H1 (cell line): ENCODE measurements at regions not wholly inside any gene's neighbourhood (a gene's known extent, or its start where the extent isn't known, plus 50 kb on each side); places are given as distances from the start of the nearest gene placed in this dataset.

Experiments
- ASH2L ChIP-seq: fragments of 200-600, 300-600 bp; sonication (generic); IDR thresholded peaks from one replicate; pipeline ENCODE4 v1.7.1; 2017; ENCODE audit warnings: low read length
- HDAC6 ChIP-seq: IDR thresholded peaks from one replicate; pipeline ENCODE4 v1.7.1; 2012; ENCODE audit warnings: low read depth, mild to moderate bottlenecking, inconsistent platforms, low read length, moderate library complexity
- POLR2AphosphoS5 ChIP-seq: IDR thresholded peaks from 2 replicates; pipeline ENCODE4 v1.6.1; 2011; ENCODE audit warnings: low read depth, low read length
- POU5F1 ChIP-seq: IDR thresholded peaks from 2 replicates; pipeline ENCODE4 v1.6.1; 2011; ENCODE audit warnings: low read depth, mild to moderate bottlenecking, low read length, moderate library complexity
- SIX5 ChIP-seq: IDR thresholded peaks from 2 replicates; pipeline ENCODE4 v1.6.1; 2011; ENCODE audit warnings: mild to moderate bottlenecking, low read depth, low read length
- SP2 ChIP-seq: IDR thresholded peaks from 2 replicates; pipeline ENCODE4 v1.6.1; 2012; ENCODE audit warnings: mild to moderate bottlenecking, low read length, inconsistent platforms
- SP4 ChIP-seq: IDR thresholded peaks from 2 replicates; pipeline ENCODE4 v1.6.1; 2012; ENCODE audit warnings: low read length, inconsistent platforms
- SRF ChIP-seq: IDR thresholded peaks from 2 replicates; pipeline ENCODE4 v1.6.1; 2011; ENCODE audit warnings: mild to moderate bottlenecking, low read depth, low read length, moderate library complexity
- TAF1 ChIP-seq: IDR thresholded peaks from 2 replicates; pipeline ENCODE4 v1.6.1; 2011; ENCODE audit warnings: mild to moderate bottlenecking, low read depth, low read length
- YY1 ChIP-seq: IDR thresholded peaks from 2 replicates; pipeline ENCODE4 v1.6.1; 2011; ENCODE audit warnings: low read depth, mild to moderate bottlenecking, low read length
- TF ChIP-seq, protein P1 (sequence below): fragments of 300-600 bp; sonication (generic); IDR thresholded peaks from 2 replicates; pipeline ENCODE4 v1.7.1; 2012; ENCODE audit warnings: low read length, moderate library complexity, mild to moderate bottlenecking, inconsistent platforms; ENCODE audit not compliant: insufficient replicate concordance
- TF ChIP-seq, protein P2 (sequence below): IDR thresholded peaks from 2 replicates; pipeline ENCODE4 v1.6.1; 2012; ENCODE audit warnings: inconsistent platforms

DNA sequence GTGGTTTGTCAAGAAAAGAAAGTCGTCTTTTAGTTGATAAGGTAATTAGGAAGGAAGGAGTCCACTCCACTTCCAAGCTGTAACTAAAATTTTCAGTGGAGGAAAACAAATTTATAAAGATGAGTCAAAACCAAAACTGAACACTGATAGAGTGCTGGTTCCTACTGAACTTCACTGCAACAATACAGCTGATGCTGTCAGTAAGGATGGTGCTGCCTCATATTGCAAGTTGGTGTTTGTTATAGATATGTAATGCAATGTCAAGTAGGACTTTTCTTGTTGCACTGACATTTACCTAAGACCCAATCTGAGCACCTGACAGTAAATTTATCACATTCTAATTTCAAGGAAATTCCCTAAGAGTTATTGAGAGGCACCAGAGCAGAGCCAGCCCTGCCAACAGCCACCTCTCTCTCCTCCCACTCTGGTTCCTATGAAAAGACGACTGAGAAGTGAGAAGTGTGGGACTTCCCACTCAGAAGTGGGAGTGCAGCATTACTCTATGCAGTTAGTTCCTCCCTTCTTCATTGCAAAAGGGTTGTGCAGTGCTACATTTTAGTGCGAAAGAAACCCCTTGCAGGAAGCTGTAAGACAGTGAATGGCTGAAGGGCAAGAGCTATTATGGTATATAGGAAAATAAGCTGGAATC lies 350.8 kb downstream of the NFIB start (continued):
- TF ChIP-seq, protein P1, sequence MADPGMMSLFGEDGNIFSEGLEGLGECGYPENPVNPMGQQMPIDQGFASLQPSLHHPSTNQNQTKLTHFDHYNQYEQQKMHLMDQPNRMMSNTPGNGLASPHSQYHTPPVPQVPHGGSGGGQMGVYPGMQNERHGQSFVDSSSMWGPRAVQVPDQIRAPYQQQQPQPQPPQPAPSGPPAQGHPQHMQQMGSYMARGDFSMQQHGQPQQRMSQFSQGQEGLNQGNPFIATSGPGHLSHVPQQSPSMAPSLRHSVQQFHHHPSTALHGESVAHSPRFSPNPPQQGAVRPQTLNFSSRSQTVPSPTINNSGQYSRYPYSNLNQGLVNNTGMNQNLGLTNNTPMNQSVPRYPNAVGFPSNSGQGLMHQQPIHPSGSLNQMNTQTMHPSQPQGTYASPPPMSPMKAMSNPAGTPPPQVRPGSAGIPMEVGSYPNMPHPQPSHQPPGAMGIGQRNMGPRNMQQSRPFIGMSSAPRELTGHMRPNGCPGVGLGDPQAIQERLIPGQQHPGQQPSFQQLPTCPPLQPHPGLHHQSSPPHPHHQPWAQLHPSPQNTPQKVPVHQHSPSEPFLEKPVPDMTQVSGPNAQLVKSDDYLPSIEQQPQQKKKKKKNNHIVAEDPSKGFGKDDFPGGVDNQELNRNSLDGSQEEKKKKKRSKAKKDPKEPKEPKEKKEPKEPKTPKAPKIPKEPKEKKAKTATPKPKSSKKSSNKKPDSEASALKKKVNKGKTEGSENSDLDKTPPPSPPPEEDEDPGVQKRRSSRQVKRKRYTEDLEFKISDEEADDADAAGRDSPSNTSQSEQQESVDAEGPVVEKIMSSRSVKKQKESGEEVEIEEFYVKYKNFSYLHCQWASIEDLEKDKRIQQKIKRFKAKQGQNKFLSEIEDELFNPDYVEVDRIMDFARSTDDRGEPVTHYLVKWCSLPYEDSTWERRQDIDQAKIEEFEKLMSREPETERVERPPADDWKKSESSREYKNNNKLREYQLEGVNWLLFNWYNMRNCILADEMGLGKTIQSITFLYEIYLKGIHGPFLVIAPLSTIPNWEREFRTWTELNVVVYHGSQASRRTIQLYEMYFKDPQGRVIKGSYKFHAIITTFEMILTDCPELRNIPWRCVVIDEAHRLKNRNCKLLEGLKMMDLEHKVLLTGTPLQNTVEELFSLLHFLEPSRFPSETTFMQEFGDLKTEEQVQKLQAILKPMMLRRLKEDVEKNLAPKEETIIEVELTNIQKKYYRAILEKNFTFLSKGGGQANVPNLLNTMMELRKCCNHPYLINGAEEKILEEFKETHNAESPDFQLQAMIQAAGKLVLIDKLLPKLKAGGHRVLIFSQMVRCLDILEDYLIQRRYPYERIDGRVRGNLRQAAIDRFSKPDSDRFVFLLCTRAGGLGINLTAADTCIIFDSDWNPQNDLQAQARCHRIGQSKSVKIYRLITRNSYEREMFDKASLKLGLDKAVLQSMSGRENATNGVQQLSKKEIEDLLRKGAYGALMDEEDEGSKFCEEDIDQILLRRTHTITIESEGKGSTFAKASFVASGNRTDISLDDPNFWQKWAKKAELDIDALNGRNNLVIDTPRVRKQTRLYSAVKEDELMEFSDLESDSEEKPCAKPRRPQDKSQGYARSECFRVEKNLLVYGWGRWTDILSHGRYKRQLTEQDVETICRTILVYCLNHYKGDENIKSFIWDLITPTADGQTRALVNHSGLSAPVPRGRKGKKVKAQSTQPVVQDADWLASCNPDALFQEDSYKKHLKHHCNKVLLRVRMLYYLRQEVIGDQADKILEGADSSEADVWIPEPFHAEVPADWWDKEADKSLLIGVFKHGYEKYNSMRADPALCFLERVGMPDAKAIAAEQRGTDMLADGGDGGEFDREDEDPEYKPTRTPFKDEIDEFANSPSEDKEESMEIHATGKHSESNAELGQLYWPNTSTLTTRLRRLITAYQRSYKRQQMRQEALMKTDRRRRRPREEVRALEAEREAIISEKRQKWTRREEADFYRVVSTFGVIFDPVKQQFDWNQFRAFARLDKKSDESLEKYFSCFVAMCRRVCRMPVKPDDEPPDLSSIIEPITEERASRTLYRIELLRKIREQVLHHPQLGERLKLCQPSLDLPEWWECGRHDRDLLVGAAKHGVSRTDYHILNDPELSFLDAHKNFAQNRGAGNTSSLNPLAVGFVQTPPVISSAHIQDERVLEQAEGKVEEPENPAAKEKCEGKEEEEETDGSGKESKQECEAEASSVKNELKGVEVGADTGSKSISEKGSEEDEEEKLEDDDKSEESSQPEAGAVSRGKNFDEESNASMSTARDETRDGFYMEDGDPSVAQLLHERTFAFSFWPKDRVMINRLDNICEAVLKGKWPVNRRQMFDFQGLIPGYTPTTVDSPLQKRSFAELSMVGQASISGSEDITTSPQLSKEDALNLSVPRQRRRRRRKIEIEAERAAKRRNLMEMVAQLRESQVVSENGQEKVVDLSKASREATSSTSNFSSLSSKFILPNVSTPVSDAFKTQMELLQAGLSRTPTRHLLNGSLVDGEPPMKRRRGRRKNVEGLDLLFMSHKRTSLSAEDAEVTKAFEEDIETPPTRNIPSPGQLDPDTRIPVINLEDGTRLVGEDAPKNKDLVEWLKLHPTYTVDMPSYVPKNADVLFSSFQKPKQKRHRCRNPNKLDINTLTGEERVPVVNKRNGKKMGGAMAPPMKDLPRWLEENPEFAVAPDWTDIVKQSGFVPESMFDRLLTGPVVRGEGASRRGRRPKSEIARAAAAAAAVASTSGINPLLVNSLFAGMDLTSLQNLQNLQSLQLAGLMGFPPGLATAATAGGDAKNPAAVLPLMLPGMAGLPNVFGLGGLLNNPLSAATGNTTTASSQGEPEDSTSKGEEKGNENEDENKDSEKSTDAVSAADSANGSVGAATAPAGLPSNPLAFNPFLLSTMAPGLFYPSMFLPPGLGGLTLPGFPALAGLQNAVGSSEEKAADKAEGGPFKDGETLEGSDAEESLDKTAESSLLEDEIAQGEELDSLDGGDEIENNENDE: no peak
- TF ChIP-seq SP4: no peak
- no peak for TF ChIP-seq ASH2L
- TF ChIP-seq YY1: no peak
- no peak for TF ChIP-seq TAF1
- TF ChIP-seq SP2: no peak
- TF ChIP-seq SRF: no peak
- TF ChIP-seq HDAC6: no peak
- no peak for TF ChIP-seq POLR2AphosphoS5
- TF ChIP-seq, protein P2, sequence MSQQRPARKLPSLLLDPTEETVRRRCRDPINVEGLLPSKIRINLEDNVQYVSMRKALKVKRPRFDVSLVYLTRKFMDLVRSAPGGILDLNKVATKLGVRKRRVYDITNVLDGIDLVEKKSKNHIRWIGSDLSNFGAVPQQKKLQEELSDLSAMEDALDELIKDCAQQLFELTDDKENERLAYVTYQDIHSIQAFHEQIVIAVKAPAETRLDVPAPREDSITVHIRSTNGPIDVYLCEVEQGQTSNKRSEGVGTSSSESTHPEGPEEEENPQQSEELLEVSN: no peak
- no peak for TF ChIP-seq POU5F1
- TF ChIP-seq SIX5: no peak
